Panc1 (cell line): ENCODE measurements at regions not wholly inside any gene's neighbourhood (a gene's known extent, or its start where the extent isn't known, plus 50 kb on each side); places are given as distances from the start of the nearest gene placed in this dataset.
A peak's percentile ranks its signal among the peaks of the same experiment; 100 is the strongest.
"Not testable (repeated sequence)": the region's sequence is repeated elsewhere in the genome, so short reads cannot be mapped to it uniquely, and the experiment has no call there.

ENCODE experiments used
- ATAC-seq: fragments of 200-7000 bp; cut with Tn5 transposase; 2 replicates; pipeline ENCODE4 v1.9.1; 2020; ENCODE audit warnings: mild to moderate bottlenecking, moderate library complexity
- BruUV-seq: library from RNA; stranded (reverse); fragments of 400-500 nt; replicated peaks from 2 replicates; lab custom pipeline; 2021; lab: Mats Ljungman, UMichigan
- CTCF ChIA-PET: fragments of 300-600 bp; sonication (Branson Sonifier 250); formaldehyde crosslinking; loops from one replicate; lab custom pipeline; 2022; ENCODE audit warnings: antibody characterized with exemption; lab: Charles Lee
- POLR2A ChIA-PET: fragments of 300-600 bp; sonication (Branson Sonifier 250); formaldehyde crosslinking; loops from one replicate; lab custom pipeline; 2022; ENCODE audit warnings: antibody characterized with exemption; lab: Charles Lee
- DNase-seq: peaks from one replicate; pipeline ENCODE4 v3.0.0-alpha.2; 2010; ENCODE audit warnings: low read depth, low spot score
- H3K27ac ChIP-seq: 2 replicates; pipeline ENCODE4 v1.5.1; 2011; ENCODE audit warnings: mild to moderate bottlenecking, low read length, inconsistent platforms
- H3K27me3 ChIP-seq: fragments of 200-500 bp; sonication (Bioruptor generic); 2 replicates; pipeline ENCODE4 v1.6.0; 2014; ENCODE audit warnings: low read length, inconsistent platforms; ENCODE audit not compliant: control insufficient read depth, insufficient read depth
- H3K36me3 ChIP-seq: fragments of 200-500 bp; sonication (Bioruptor generic); 2 replicates; pipeline ENCODE4 v1.5.1; 2014; ENCODE audit warnings: inconsistent platforms, mild to moderate bottlenecking, low read length, moderate library complexity; ENCODE audit not compliant: control insufficient read depth, insufficient read depth
- H3K4me1 ChIP-seq: 2 replicates; pipeline ENCODE4 v1.5.1; 2011; ENCODE audit warnings: inconsistent platforms, mild to moderate bottlenecking, low read length, moderate library complexity; ENCODE audit not compliant: control insufficient read depth, insufficient read depth
- H3K4me3 ChIP-seq, 2 experiments: 2 replicates each; pipeline ENCODE4 v1.5.1; 2011 to 2012; ENCODE audit warnings: low read depth in 2 of 2, low read length in 2 of 2, mild to moderate bottlenecking in 2 of 2, inconsistent platforms in 1 of 2, moderate library complexity in 1 of 2
- H3K9me3 ChIP-seq: fragments of 200-500 bp; sonication (Bioruptor generic); 2 replicates; pipeline ENCODE4 v1.5.1; 2014; ENCODE audit warnings: low read depth, mild to moderate bottlenecking, inconsistent platforms, low read length, moderate library complexity; ENCODE audit not compliant: control insufficient read depth, insufficient read depth
- in situ Hi-C: cut with HindIII; loops from 2 replicates; pipeline ENCODE4 v1.10.0; 2016; ENCODE audit warnings: low sequenced_read_pairs, low pct_unique_long_range_greater_than_20kb
- intact Hi-C: fragments of 100-400 bp; cut with micrococcal nuclease; formaldehyde crosslinking; loops from one replicate; pipeline ENCODE4 v1.10.0; 2022; ENCODE audit not compliant: unreplicated experiment

DNA sequence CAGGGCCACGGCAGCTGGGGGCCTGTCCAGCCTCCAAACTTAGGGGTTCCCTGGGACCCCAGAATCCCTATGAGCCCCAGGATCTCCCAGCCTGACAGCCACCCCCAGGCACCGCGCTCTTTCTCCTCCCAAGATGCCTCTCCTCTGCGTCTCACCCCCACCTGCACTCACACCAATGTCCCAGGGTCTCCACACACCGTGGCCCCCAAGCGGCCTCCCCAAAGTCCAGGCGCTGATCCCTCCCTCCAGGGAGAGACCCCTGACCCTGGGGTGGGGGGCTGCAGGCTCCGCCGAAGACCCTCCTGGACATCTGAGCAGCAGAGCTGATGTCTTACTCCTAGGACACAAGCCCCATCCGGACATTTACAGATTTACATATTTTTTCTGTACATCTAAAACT, 123.2 kb upstream of the ZNF469 start:
- H3K4me3 ChIP-seq, POLR2A ChIA-PET, DNase-seq, H3K4me1 ChIP-seq, ATAC-seq, BruUV-seq, H3K27me3 ChIP-seq, H3K36me3 ChIP-seq, intact Hi-C loops, H3K9me3 ChIP-seq, in situ Hi-C loops, CTCF ChIA-PET, H3K27ac ChIP-seq: not testable (repeated sequence)

DNA sequence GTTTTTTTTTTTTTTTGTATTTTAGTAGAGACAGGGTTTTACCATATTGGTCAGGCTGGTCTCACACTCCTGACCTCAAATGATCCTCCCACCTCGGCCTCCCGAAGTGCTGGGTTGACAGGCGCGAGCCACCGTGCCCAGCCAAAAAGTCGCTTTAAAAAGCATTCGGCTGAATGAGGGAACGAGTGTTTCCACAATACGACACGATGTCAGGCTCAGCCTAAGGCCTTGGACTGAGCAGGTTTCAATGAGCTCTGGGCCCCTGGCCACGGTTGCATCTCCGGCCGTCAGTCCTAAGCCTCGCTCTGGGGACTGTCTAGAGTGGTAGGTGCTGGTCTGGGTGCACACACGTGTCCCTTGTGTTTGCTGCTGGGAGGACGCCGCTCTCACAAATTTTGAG, 122.6 kb upstream of the ZNF469 start:
- in situ Hi-C loops, H3K4me3 ChIP-seq, ATAC-seq, H3K27ac ChIP-seq, H3K36me3 ChIP-seq, POLR2A ChIA-PET, H3K27me3 ChIP-seq, BruUV-seq, CTCF ChIA-PET, H3K9me3 ChIP-seq, DNase-seq, intact Hi-C loops, H3K4me1 ChIP-seq: not testable (repeated sequence)

DNA sequence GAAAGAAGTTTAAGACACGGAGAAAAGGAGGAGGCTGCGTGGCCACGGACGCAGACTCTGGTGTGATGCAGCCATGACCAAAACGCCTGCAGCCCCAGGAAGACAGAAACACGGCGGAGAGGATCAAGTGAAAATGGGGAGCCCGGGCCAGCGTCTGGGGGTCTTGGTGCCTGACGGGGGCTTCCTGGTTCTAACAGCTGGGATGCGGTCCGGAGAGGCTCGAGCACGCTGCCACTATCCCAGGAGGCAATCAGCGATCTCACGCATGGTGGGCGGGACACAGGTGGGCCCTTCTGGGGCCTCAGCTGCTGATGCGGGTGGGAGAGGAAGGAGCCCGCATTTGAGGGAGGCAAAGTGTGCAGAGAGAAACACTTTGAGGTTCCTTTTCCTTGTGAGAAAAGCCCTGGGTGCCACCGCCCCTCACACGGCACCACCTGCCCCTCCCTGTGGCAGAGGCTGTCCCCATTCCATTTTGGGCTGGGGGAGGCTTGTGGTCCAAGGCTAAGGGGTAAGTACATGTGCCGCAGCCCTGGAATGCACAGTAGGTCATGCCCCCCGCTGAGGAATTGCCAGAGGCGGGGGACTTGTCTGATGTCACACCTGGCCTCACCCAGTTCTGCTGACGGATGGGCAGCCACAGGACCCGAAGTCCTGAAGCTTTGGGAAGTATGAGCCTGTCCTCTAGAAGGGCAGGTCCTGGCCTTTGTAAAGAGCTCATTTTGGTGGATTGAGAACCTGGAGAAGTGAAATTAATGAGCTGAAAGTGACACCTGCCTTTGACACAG, 121.7 kb upstream of the ZNF469 start:
- ATAC-seq, POLR2A ChIA-PET, CTCF ChIA-PET, intact Hi-C loops, in situ Hi-C loops, H3K27ac ChIP-seq, H3K4me3 ChIP-seq, H3K9me3 ChIP-seq, H3K27me3 ChIP-seq, DNase-seq, H3K36me3 ChIP-seq, BruUV-seq, H3K4me1 ChIP-seq: not testable (repeated sequence)

DNA sequence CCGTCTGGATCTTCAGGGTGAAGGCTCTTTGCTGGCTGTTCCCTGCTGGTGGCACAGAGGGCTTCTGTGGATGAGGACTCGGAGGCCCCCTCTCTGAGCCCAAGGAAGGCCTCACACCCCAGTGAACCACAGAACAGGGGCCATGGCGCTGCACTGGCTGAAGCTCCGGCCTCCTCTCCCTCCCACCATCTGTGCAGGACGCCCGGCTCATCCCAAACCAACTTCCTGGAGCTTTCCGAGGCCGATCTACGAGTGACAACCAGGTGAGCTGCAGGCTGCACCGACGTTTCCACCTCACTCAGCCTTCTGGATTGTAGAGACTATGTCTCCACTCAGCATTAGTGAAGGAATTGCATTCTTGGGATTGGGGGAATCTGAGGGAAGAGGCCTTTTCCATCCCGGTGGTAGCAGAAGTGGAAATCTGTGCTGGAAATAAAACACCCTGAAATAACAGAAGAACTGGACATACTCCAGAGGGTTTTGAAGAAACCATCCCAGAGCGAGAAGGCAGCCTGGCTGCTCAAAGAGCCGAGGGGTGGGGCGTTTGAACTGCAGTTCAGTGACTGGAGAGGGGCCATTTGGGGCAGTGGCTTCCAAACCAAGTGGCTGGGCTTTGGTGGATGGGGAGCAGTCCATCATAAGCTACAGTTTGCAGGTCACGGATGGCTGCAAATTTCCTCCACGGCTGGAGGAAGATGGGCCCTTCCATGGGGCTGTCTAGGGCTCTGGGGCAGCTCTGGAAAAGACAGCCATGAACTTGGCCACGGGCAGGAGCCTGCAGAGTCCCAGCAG, 120.7 kb upstream of the ZNF469 start:
- in situ Hi-C loops, H3K27me3 ChIP-seq, H3K36me3 ChIP-seq, DNase-seq, intact Hi-C loops, ATAC-seq, H3K4me3 ChIP-seq, POLR2A ChIA-PET, H3K4me1 ChIP-seq, H3K9me3 ChIP-seq, CTCF ChIA-PET, H3K27ac ChIP-seq, BruUV-seq: not testable (repeated sequence)

DNA sequence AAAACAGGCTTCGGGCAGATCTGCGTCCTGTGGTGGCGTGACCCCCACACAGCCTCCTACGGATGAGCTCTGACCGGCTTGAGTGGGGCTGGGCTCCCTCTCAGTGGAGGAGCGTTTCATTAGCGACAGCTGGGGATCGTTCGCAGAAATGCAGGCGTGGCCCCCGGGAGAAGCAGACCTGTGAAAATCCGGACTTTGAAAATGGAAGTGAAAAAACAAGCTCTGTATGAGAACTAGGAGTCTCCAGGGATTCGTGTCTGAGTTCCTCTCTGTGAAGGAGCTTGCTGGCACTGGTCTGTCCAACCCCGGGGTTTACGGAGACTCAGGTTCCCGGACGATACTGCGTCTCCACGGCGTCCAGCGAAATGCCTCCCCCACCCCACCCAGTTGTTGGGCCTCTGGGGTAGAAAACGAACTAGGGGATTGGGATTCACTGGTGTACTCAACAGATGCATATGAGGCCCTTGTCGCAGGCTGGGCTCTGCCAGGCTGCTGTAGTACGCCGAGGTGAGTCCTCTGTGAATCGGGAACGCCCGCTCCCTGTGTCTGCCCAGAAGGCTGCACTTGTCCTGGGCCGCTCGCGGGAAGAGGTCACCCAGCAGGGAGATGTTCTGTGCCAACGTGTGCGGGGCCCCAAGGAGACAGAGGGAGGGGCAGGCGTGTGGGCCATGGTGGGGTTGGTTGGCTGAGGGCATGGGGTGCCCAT, 119.7 kb upstream of the ZNF469 start:
- in situ Hi-C loops, ATAC-seq, POLR2A ChIA-PET, H3K36me3 ChIP-seq, BruUV-seq, H3K4me3 ChIP-seq, CTCF ChIA-PET, H3K4me1 ChIP-seq, DNase-seq, H3K9me3 ChIP-seq, H3K27me3 ChIP-seq, intact Hi-C loops: not testable (repeated sequence)
- H3K27ac ChIP-seq, result 0 out of 2 replicates have a peak overlapping the region, but pooled peaks have one; percentile 34

DNA sequence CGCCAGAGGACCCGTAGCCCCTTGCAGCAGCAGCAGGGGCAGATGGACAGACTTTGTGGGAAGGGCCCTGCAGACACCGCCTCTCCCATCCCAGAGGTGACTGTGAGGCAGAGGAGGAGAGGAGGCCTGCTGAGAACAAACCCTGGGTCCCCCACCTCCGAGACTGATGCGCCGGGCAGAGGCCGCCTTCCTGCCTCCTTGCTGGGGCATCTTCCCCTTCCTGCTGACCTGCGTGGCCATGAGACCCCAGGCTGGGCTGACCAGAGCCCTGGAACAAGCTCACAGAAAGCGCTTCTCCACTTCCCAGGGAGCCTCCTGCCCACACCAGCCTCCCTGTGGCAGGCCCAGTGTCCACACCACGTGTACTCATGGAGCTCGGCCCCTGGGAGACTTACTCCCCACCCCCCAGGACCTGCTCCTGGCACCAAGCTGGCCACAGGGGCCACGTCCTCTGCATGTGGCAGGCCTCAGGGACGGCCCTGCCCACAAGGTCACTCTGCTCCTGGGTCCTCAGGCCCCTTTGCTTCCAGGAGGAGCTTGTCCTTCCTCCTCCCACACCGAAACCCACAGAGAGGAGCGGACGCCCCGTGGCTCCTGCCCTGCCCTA, 119.0 kb upstream of the ZNF469 start:
- BruUV-seq, POLR2A ChIA-PET, H3K9me3 ChIP-seq, CTCF ChIA-PET, H3K27me3 ChIP-seq, H3K27ac ChIP-seq, intact Hi-C loops, H3K36me3 ChIP-seq, H3K4me1 ChIP-seq, ATAC-seq, in situ Hi-C loops, DNase-seq, H3K4me3 ChIP-seq: not testable (repeated sequence)
